IMR-90 (cell line): ENCODE measurements at regions not wholly inside any gene's neighbourhood (a gene's known extent, or its start where the extent isn't known, plus 50 kb on each side); places are given as distances from the start of the nearest gene placed in this dataset.

ENCODE experiments used
- ATAC-seq: fragments of 200-7000 bp; cut with Tn5 transposase; 2 replicates; pipeline ENCODE4 v1.9.1; 2020; ENCODE audit warnings: low read depth, mild to moderate bottlenecking, moderate library complexity
- BruUV-seq: library from RNA; stranded (reverse); fragments of 400-500 nt; replicated peaks from 2 replicates; lab custom pipeline; 2021; lab: Mats Ljungman, UMichigan
- CTCF ChIA-PET: fragments of 300-600 bp; formaldehyde crosslinking; extraction: SDS; loops from one replicate; lab custom pipeline; 2021; ENCODE audit warnings: antibody characterized with exemption; lab: Yijun Ruan, JAX
- POLR2A ChIA-PET: fragments of 300-600 bp; sonication (Branson Sonifier 250); formaldehyde crosslinking; loops from one replicate; lab custom pipeline; 2022; ENCODE audit warnings: antibody characterized with exemption; ENCODE audit not compliant: unreplicated experiment; lab: Charles Lee
- DNase-seq: peaks from one replicate; pipeline ENCODE4 v3.0.0; 2013
- H2AFZ ChIP-seq: replicated peaks from 2 replicates; pipeline ENCODE3; 2013; ENCODE audit warnings: low read length, mild to moderate bottlenecking; ENCODE audit not compliant: poor library complexity
- H2AK5ac ChIP-seq: 2 replicates; pipeline ENCODE4 v1.6.1; 2013; ENCODE audit warnings: low read depth, low read length, inconsistent platforms
- H2AK9ac ChIP-seq: replicated peaks from 2 replicates; pipeline ENCODE3; 2013; ENCODE audit warnings: mild to moderate bottlenecking, low read depth, low read length, moderate library complexity; ENCODE audit not compliant: poor library complexity
- H2BK120ac ChIP-seq: 2 replicates; pipeline ENCODE4 v1.6.1; 2013; ENCODE audit warnings: low read depth, low read length, inconsistent platforms
- H2BK15ac ChIP-seq: 3 replicates; pipeline ENCODE4 v1.6.1; 2013; ENCODE audit warnings: low read depth, low read length, inconsistent platforms
- H2BK20ac ChIP-seq: 2 replicates; pipeline ENCODE4 v1.6.1; 2013; ENCODE audit warnings: low read depth, mild to moderate bottlenecking, inconsistent platforms, low read length, moderate library complexity
- H2BK5ac ChIP-seq: 2 replicates; pipeline ENCODE4 v1.6.1; 2013; ENCODE audit warnings: mild to moderate bottlenecking, low read depth, low read length, inconsistent platforms; ENCODE audit not compliant: poor library complexity, severe bottlenecking
- H3K14ac ChIP-seq: replicated peaks from 2 replicates; pipeline ENCODE4 v1.6.1; 2013; ENCODE audit warnings: low read depth, low read length, inconsistent platforms
- H3K18ac ChIP-seq: 2 replicates; pipeline ENCODE4 v1.6.1; 2013; ENCODE audit warnings: low read depth, low read length, control low read depth
- H3K23ac ChIP-seq: 2 replicates; pipeline ENCODE4 v1.6.1; 2013; ENCODE audit warnings: low read depth, low read length, inconsistent platforms
- H3K27ac ChIP-seq: 2 replicates; pipeline ENCODE4 v1.5.1; 2013; ENCODE audit warnings: mild to moderate bottlenecking, control low read depth, low read length; ENCODE audit not compliant: insufficient read depth
- H3K27me3 ChIP-seq: 2 replicates; pipeline ENCODE4 v1.6.1; 2013; ENCODE audit warnings: low read length; ENCODE audit not compliant: control insufficient read depth, insufficient read depth
- H3K36me3 ChIP-seq: 2 replicates; pipeline ENCODE4 v1.6.1; 2013; ENCODE audit warnings: low read length, mixed read lengths; ENCODE audit not compliant: control insufficient read depth, insufficient read depth
- H3K4ac ChIP-seq: 2 replicates; pipeline ENCODE4 v1.6.1; 2013; ENCODE audit warnings: low read depth, low read length, inconsistent platforms
- H3K4me1 ChIP-seq: 2 replicates; pipeline ENCODE4 v1.6.1; 2013; ENCODE audit warnings: low read length, mixed read lengths; ENCODE audit not compliant: control insufficient read depth, insufficient read depth
- H3K4me2 ChIP-seq: 2 replicates; pipeline ENCODE4 v1.6.1; 2013; ENCODE audit warnings: low read depth, mild to moderate bottlenecking, control low read depth, low read length, moderate library complexity
- H3K4me3 ChIP-seq: 2 replicates; pipeline ENCODE4 v1.5.1; 2013; ENCODE audit warnings: low read depth, mild to moderate bottlenecking, control low read depth, low read length, moderate library complexity; ENCODE audit not compliant: insufficient read depth
- H3K56ac ChIP-seq: 2 replicates; pipeline ENCODE4 v1.6.1; 2013; ENCODE audit warnings: low read length, inconsistent platforms; ENCODE audit not compliant: insufficient read depth; ENCODE audit errors: extremely low read depth
- H3K79me1 ChIP-seq, 2 experiments: 2 replicates each; pipeline ENCODE4 v1.6.1; 2013; ENCODE audit warnings: low read length in 2 of 2, inconsistent platforms in 1 of 2, low read depth in 1 of 2
- H3K9ac ChIP-seq: 2 replicates; pipeline ENCODE4 v1.6.1; 2013; ENCODE audit warnings: low read depth, low read length, control low read depth
- H3K9me1 ChIP-seq: 2 replicates; pipeline ENCODE4 v1.6.1; 2013; ENCODE audit warnings: low read length, inconsistent platforms; ENCODE audit not compliant: insufficient read depth
- H3K9me3 ChIP-seq: 2 replicates; pipeline ENCODE4 v1.6.1; 2013; ENCODE audit warnings: low read length; ENCODE audit not compliant: control insufficient read depth, insufficient read depth
- H4K20me1 ChIP-seq: 2 replicates; pipeline ENCODE4 v1.6.1; 2013; ENCODE audit warnings: low read length, inconsistent platforms; ENCODE audit not compliant: insufficient read depth
- H4K5ac ChIP-seq: 2 replicates; pipeline ENCODE4 v1.6.1; 2013; ENCODE audit warnings: mild to moderate bottlenecking, low read depth, low read length, control low read depth
- H4K8ac ChIP-seq, 2 experiments: 2 replicates each; pipeline ENCODE4 v1.6.1; 2013; ENCODE audit warnings: low read depth in 2 of 2, low read length in 2 of 2, control low read depth in 1 of 2, inconsistent platforms in 1 of 2
- H4K91ac ChIP-seq: 2 replicates; pipeline ENCODE4 v1.6.1; 2013; ENCODE audit warnings: low read depth, low read length, inconsistent platforms; ENCODE audit not compliant: insufficient read depth
- CHD1 ChIP-seq: IDR thresholded peaks from 2 replicates; pipeline ENCODE4 v1.6.1; 2012; ENCODE audit warnings: low read depth, low read length, improper control_type of control experiment
- CTCF ChIP-seq: conservative IDR thresholded peaks from 2 replicates; pipeline ENCODE4 v1.5.1; 2012; ENCODE audit warnings: mild to moderate bottlenecking, low read depth, low read length, improper control_type of control experiment
- FOS ChIP-seq: fragments of 150-350 bp; IDR thresholded peaks from 2 replicates; pipeline ENCODE4 v1.6.1; 2016; ENCODE audit warnings: low read depth, low read length
- NFE2L2 ChIP-seq: fragments of 150-350 bp; IDR thresholded peaks from 2 replicates; pipeline ENCODE4 v1.6.1; 2016; ENCODE audit warnings: low read depth, mild to moderate bottlenecking, low read length
- POLR2A ChIP-seq: IDR thresholded peaks from 2 replicates; pipeline ENCODE4 v1.6.1; 2012; ENCODE audit warnings: mild to moderate bottlenecking, low read depth, low read length
- RAD21 ChIP-seq: IDR thresholded peaks from 2 replicates; pipeline ENCODE4 v1.6.1; 2012; ENCODE audit warnings: low read length, improper control_type of control experiment
- RFX5 ChIP-seq: IDR thresholded peaks from 2 replicates; pipeline ENCODE4 v1.8.0; 2012; ENCODE audit warnings: low read depth, mild to moderate bottlenecking, low read length, moderate library complexity
- WGBS, 2 experiments: methylation state at CpG; one replicate each; pipeline versions ENCODE4 v1.1.5 to v1.1.7; 2013; ENCODE audit warnings: missing lambda C conversion rate in 2 of 2; ENCODE audit not compliant: insufficient read length in 1 of 2; ENCODE audit errors: extremely low coverage in 2 of 2; 5-methylcytosine and 5-hydroxymethylcytosine counted together
- dilution Hi-C: fragments of 300-500 bp; cut with HindIII; formaldehyde crosslinking; loops from one replicate; pipeline ENCODE4 v1.14.3; 2018; ENCODE audit warnings: low sequenced_read_pairs; ENCODE audit not compliant: unreplicated experiment
- in situ Hi-C: fragments of 300-500 bp; cut with MboI; formaldehyde crosslinking; loops from 3 replicates; pipeline ENCODE4 v1.14.3; 2019; ENCODE audit warnings: low sequenced_read_pairs, inconsistent platforms, mixed read lengths
- intact Hi-C: fragments of 100-400 bp; cut with micrococcal nuclease; formaldehyde crosslinking; loops from 2 replicates; pipeline ENCODE4 v1.10.0; 2022

GRCh38 chr11:44507896-44508445 is 57.5 kb upstream of the CD82 start:
- H4K5ac ChIP-seq = no peak overlapping the region
- BruUV-seq = no TSS peak
- H3K9me1 ChIP-seq = no peaks in the 10 kb centered on the region
- no peak overlapping the region for H3K14ac ChIP-seq
- H3K27me3 ChIP-seq = peaks cover 32% of the 10 kb centered on the region
- no peak overlapping the region for H3K4me2 ChIP-seq
- H3K56ac ChIP-seq = no peak overlapping the region
- H3K23ac ChIP-seq = no peak overlapping the region
- H3K18ac ChIP-seq = no peak overlapping the region
- no peak overlapping the region for H4K91ac ChIP-seq
- no peak overlapping the region for H3K4ac ChIP-seq
- in situ Hi-C loops = no loop called here
- no peaks in the 10 kb centered on the region for H3K4me1 ChIP-seq
- no peak overlapping the region for H2AK9ac ChIP-seq
- no peak overlapping the region for H2BK120ac ChIP-seq
- ATAC-seq = no peak
- intact Hi-C loops = no loop called here
- dilution Hi-C loops = no loop called here
- 74% methylated on average over 3 of the region's 3 CpGs; no CpG with 5 or more reads in 1 of the 2 experiments for WGBS, 2 experiments
- no peaks in the 10 kb centered on the region for H3K36me3 ChIP-seq
- ChIA-PET CTCF (no interaction called here), POLR2A (no interaction called here)
- H4K20me1 ChIP-seq = no peaks in the 10 kb centered on the region
- DNase-seq = no peak
- no peak overlapping the region for H2AFZ ChIP-seq
- no peak overlapping the region for H2BK5ac ChIP-seq
- H2BK20ac ChIP-seq = no peak overlapping the region
- H2BK15ac ChIP-seq = no peak overlapping the region
- H3K79me1 ChIP-seq = no peaks in the 10 kb centered on the region
- peaks cover 7% of the 10 kb centered on the region; the same call in 1 of the 2 replicates for H3K9me3 ChIP-seq
- no peak overlapping the region for H3K27ac ChIP-seq
- no peak overlapping the region for H3K4me3 ChIP-seq
- no peak overlapping the region for H3K9ac ChIP-seq
- no peak overlapping the region for H4K8ac ChIP-seq
- TF ChIP-seq RFX5 (no peak), FOS (no peak), POLR2A (no peak), CTCF (no peak), NFE2L2 (no peak), CHD1 (no peak), RAD21 (no peak)
- no peak overlapping the region for H2AK5ac ChIP-seq
